ENCODE measurements at regions not wholly inside any gene's neighbourhood (a gene's known extent, or its start where the extent isn't known, plus 50 kb on each side); places are given as distances from the start of the nearest gene placed in this dataset.
A peak's percentile ranks its signal among the peaks of the same experiment; 100 is the strongest.

DNA sequence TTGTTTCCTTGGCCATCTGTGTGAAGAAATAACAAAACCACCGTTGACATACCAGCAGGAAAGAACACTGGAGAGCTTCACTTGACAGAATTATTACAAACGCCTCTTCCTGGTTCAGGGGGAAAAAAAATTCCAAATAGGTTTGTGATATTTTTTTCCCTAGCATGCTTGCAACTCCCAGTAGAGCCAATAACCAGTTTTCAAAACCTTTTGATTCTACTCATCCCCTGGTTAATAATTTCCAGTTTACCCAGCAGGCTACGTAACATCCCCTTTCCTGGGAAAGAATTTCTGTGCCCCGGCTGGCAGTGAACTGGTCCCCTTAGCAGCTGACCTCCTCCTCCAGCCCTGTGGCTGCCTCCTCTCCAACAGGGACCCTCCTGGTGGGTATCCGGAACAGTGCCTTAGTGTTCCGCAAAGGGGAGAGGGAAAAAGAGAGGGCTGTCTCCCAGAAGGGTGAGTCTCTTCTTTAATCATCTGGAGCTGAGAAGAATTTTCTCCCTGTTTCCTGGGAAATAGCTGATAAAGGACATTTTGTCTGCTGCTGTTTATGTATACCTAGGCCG lies 72.8 kb upstream of the BOD1 start (continued):
- TF ChIP-seq, protein P1, sequence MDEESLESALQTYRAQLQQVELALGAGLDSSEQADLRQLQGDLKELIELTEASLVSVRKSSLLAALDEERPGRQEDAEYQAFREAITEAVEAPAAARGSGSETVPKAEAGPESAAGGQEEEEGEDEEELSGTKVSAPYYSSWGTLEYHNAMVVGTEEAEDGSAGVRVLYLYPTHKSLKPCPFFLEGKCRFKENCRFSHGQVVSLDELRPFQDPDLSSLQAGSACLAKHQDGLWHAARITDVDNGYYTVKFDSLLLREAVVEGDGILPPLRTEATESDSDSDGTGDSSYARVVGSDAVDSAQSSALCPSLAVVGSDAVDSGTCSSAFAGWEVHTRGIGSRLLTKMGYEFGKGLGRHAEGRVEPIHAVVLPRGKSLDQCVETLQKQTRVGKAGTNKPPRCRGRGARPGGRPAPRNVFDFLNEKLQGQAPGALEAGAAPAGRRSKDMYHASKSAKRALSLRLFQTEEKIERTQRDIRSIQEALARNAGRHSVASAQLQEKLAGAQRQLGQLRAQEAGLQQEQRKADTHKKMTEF (CRISPR knock-in tag; IDR thresholded peaks at IDR 0.05): no peak
- TF ChIP-seq ZNF746 (CRISPR knock-in tag; IDR thresholded peaks at IDR 0.05) (no peak), ZNF816 (CRISPR knock-in tag; IDR thresholded peaks at IDR 0.05; ENCODE audit: borderline replicate concordance) (no peak), KLF11 (CRISPR knock-in tag; IDR thresholded peaks at IDR 0.05) (no peak), MZF1 (CRISPR knock-in tag; IDR thresholded peaks at IDR 0.05; ENCODE audit: borderline replicate concordance) (no peak), CHCHD3 (CRISPR knock-in tag; IDR thresholded peaks at IDR 0.05) (no peak), ZNF607 (CRISPR knock-in tag; IDR thresholded peaks at IDR 0.05; ENCODE audit: borderline replicate concordance) (no peak), PAWR (CRISPR knock-in tag; IDR thresholded peaks at IDR 0.05; ENCODE audit: borderline replicate concordance) (no peak), ETV5 (CRISPR knock-in tag; IDR thresholded peaks at IDR 0.05; ENCODE audit: borderline replicate concordance) (no peak), ZNF451 (CRISPR knock-in tag; IDR thresholded peaks at IDR 0.05) (no peak), CBX2 (IDR thresholded peaks at IDR 0.05; ENCODE audit: low read depth, low read length) (no peak), CBX2 (CRISPR knock-in tag; IDR thresholded peaks at IDR 0.05; ENCODE audit: low read depth) (no peak), HDAC1 (CRISPR knock-in tag; IDR thresholded peaks at IDR 0.05) (peak; percentile 52; the same call in 1 of the 2 replicates), AHR (CRISPR knock-in tag; IDR thresholded peaks at IDR 0.05) (no peak), MATR3 (CRISPR knock-in tag; IDR thresholded peaks at IDR 0.05) (no peak), TAF15 (IDR thresholded peaks at IDR 0.05; ENCODE audit: low read depth, low read length, poor library complexity, severe bottlenecking) (no peak)
- TF ChIP-seq, protein P2, sequence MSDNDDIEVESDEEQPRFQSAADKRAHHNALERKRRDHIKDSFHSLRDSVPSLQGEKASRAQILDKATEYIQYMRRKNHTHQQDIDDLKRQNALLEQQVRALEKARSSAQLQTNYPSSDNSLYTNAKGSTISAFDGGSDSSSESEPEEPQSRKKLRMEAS (IDR thresholded peaks at IDR 0.05): peak; percentile 41; the same call in 1 of the 2 replicates
- TF ChIP-seq, protein P3, sequence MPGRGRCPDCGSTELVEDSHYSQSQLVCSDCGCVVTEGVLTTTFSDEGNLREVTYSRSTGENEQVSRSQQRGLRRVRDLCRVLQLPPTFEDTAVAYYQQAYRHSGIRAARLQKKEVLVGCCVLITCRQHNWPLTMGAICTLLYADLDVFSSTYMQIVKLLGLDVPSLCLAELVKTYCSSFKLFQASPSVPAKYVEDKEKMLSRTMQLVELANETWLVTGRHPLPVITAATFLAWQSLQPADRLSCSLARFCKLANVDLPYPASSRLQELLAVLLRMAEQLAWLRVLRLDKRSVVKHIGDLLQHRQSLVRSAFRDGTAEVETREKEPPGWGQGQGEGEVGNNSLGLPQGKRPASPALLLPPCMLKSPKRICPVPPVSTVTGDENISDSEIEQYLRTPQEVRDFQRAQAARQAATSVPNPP (CRISPR knock-in tag; IDR thresholded peaks at IDR 0.05): no peak
- TF ChIP-seq, protein P4, sequence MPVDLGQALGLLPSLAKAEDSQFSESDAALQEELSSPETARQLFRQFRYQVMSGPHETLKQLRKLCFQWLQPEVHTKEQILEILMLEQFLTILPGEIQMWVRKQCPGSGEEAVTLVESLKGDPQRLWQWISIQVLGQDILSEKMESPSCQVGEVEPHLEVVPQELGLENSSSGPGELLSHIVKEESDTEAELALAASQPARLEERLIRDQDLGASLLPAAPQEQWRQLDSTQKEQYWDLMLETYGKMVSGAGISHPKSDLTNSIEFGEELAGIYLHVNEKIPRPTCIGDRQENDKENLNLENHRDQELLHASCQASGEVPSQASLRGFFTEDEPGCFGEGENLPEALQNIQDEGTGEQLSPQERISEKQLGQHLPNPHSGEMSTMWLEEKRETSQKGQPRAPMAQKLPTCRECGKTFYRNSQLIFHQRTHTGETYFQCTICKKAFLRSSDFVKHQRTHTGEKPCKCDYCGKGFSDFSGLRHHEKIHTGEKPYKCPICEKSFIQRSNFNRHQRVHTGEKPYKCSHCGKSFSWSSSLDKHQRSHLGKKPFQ (CRISPR knock-in tag; IDR thresholded peaks at IDR 0.05; ENCODE audit: insufficient replicate concordance): no peak
- TF ChIP-seq, protein P5, sequence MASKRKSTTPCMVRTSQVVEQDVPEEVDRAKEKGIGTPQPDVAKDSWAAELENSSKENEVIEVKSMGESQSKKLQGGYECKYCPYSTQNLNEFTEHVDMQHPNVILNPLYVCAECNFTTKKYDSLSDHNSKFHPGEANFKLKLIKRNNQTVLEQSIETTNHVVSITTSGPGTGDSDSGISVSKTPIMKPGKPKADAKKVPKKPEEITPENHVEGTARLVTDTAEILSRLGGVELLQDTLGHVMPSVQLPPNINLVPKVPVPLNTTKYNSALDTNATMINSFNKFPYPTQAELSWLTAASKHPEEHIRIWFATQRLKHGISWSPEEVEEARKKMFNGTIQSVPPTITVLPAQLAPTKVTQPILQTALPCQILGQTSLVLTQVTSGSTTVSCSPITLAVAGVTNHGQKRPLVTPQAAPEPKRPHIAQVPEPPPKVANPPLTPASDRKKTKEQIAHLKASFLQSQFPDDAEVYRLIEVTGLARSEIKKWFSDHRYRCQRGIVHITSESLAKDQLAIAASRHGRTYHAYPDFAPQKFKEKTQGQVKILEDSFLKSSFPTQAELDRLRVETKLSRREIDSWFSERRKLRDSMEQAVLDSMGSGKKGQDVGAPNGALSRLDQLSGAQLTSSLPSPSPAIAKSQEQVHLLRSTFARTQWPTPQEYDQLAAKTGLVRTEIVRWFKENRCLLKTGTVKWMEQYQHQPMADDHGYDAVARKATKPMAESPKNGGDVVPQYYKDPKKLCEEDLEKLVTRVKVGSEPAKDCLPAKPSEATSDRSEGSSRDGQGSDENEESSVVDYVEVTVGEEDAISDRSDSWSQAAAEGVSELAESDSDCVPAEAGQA (IDR thresholded peaks at IDR 0.05; ENCODE audit: low read depth): no peak
- TF ChIP-seq, protein P5 (CRISPR knock-in tag; IDR thresholded peaks at IDR 0.05; ENCODE audit: borderline replicate concordance): no peak

All from HepG2 (cell line).